Keratinocyte (primary cell): ENCODE measurements at regions not wholly inside any gene's neighbourhood (a gene's known extent, or its start where the extent isn't known, plus 50 kb on each side); places are given as distances from the start of the nearest gene placed in this dataset.

ENCODE experiments used
- EZH2 ChIP-seq: IDR thresholded peaks from one replicate; pipeline ENCODE4 v1.6.1; 2012; ENCODE audit warnings: inconsistent platforms, mild to moderate bottlenecking, low read length, moderate library complexity
- TF ChIP-seq, protein P1 (sequence below), 3 experiments: IDR thresholded peaks in 1 of 3; conservative IDR thresholded peaks in 1 of 3; optimal IDR thresholded peaks in 1 of 3; 2 replicates in 2 of 3; 3 replicates in 1 of 3; pipeline versions ENCODE3 to v1.5.1; 2011; ENCODE audit warnings: low read length in 3 of 3, mild to moderate bottlenecking in 3 of 3, moderate library complexity in 2 of 3, control low read depth in 1 of 3, inconsistent platforms in 1 of 3; ENCODE audit not compliant: insufficient read depth in 2 of 3; ENCODE audit errors: extremely low read depth in 1 of 3

- TF ChIP-seq, protein P1, sequence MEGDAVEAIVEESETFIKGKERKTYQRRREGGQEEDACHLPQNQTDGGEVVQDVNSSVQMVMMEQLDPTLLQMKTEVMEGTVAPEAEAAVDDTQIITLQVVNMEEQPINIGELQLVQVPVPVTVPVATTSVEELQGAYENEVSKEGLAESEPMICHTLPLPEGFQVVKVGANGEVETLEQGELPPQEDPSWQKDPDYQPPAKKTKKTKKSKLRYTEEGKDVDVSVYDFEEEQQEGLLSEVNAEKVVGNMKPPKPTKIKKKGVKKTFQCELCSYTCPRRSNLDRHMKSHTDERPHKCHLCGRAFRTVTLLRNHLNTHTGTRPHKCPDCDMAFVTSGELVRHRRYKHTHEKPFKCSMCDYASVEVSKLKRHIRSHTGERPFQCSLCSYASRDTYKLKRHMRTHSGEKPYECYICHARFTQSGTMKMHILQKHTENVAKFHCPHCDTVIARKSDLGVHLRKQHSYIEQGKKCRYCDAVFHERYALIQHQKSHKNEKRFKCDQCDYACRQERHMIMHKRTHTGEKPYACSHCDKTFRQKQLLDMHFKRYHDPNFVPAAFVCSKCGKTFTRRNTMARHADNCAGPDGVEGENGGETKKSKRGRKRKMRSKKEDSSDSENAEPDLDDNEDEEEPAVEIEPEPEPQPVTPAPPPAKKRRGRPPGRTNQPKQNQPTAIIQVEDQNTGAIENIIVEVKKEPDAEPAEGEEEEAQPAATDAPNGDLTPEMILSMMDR (optimal IDR thresholded peaks at IDR 0.05 in 1 of 3, IDR thresholded peaks at IDR 0.05 in 1 of 3, conservative IDR thresholded peaks at IDR 0.05 in 1 of 3; ENCODE audit: extremely low read depth in 1 of 3, insufficient read depth in 2 of 3, low read length in 3 of 3) = no peak
- no peak for TF ChIP-seq EZH2
Measured at GRCh38 chr20:20802328-20802727, 89.9 kb upstream of the RALGAPA2 start.
